Stimulated activated CD4-positive, alpha-beta T cell treated with anti-CD3 and anti-CD28 coated beads, Interleukin-15, amount 100 ng/mL, for 24 hours (primary cell): ENCODE measurements at regions not wholly inside any gene's neighbourhood (a gene's known extent, or its start where the extent isn't known, plus 50 kb on each side); places are given as distances from the start of the nearest gene placed in this dataset.
A peak's percentile ranks its signal among the peaks of the same experiment; 100 is the strongest.

Source experiments
- DNase-seq: peaks from one replicate; pipeline ENCODE4 v3.0.0-alpha.2; 2020

DNA sequence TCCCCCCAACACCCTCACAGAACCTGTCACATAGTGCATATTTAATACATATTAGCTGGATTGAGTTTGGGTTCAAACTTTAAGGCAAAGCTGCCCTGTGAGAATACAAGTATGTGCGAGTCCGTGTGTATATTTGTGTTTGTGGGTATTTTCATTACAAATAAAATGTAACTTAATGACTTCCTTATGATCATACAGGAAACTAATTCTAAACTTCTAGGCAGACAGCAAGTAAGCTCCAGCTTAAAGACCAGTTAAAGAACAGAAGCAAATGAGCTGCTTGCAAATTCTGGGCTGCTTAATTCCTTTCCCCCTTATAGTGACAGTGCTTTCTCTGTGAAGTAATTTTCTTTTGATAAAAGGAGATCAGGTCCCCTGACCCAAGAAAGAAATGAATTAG, 437.6 kb downstream of the TTLL7 start:
- no peak for DNase-seq

DNA sequence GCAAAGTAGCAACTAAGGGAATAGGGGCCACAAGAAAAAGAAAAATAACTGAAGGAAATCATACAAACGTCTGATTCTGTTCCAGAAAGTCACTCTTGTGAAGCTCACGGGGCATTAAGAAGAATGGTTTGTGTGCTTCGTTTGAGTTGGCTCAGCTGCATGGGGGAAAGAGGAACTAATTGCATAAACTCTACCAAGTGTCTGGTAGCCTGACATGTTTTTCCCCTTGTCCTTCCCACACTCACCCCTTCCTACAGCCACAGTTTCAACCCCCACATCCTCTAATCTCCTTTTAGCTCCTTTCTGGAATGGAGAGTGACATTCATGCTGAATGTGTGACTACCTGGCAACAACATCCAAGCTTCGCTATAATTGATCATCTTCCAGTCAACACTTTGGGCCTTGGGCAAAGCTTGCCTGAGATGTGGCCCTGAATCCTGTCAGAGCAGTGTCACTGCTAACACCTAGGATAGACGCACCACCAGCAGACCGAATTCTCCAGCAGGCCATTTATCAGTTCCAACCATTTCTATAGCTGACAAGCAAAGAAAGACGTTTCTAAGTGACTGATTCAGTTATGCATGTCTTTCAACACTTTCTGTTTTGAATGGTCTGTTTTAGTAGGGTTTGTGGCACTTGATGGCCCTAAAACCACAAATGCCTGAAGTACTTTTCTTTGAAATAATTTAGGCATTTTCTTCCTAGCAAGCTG, 439.6 kb downstream of the TTLL7 start:
- no peak for DNase-seq

DNA sequence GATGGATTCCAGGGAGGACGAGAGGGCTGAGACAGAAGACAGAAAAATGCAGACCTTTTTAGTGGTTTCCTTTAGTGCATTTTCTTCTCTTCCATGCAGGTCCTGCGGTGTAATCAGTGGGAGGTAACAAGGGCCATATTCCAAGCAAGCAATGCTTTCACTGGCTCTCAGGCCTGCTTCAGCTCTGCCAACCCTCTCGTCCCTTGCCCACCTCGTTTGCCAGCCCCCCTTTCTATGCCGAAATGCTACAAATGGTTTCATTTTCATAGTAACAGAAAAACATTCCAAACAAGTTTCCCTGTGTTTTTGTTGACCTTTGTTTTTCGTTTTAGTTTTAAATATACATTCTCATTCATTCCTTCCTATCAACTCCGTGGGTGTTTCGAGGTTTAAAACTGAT, 443.1 kb downstream of the TTLL7 start:
- no peak for DNase-seq

DNA sequence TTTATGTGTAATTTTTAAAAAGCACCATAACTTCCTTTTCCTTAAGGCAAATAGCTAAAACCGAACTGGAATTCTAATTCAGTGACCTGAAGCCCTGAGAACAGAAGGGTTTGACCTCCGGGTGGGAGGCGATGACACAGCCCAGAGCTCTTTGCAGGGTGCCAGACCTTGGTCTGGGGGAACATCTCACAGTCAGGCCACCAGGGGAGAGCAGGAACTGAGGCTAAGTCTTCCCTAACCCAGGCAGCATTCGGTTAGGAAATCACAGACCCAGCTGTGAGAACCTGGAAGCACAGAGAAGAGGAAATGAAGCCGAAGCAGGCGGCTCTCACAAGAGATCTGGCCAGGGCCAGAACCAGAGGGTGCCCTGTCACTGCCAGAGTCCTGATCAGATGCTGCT, 444.8 kb downstream of the TTLL7 start:
- no peak for DNase-seq

DNA sequence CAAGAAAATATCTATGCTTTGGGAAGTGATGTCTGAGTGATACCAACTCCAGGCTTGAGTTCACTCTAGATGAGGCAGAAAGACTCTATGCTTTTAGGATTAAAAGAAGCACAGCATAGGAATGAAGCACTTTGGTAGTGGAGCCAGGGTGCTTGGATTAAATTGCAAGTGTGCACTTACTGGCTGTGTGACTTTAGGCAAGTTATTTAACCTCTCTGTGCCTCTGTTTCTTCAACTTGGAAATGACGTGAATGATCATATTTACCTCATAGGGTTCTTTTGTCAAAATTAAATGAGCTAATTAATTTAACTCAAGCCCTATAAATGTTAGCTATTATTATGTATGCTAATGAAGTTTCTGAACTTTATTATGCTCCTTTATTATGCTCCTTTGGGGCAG, 446.1 kb downstream of the TTLL7 start:
- no peak for DNase-seq

DNA sequence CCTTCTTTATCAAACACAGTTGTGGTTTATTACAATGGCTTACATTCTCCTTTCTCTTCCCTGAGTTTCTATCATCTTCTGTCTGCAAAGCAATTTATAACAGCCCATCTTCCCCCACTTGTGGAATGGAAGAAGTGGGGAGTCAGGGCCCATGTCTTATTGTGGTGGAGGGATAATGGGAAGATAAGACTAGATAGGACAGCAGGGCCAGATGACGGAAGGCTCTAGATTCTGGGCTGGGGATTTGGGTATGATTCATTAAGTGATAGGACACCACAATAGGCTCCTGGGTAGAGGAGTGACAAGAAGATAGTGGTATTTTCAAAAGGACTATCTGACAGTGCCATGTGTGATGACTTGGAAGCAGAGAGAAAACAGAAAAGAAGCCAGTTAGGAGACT, 450.6 kb downstream of the TTLL7 start:
- DNase-seq = no peak

DNA sequence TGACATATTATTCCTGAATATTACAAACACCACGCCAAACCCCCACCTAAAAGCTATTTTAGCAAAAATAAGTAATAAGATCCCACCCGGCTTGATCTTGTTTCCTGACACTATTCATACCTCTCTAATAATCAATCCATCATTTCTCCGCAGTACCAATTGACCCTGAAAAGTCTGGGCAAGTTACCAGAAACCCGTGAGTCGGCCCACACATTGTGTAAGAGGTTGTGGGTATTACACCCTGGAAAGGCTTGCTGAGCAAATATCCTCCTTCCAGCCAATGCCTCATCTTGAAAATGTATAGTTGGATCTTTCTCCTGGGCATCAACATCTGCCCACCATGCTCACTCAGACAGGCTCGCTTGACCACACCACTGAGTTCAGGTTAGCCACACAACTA, 451.0 kb downstream of the TTLL7 start:
- DNase-seq = no peak

DNA sequence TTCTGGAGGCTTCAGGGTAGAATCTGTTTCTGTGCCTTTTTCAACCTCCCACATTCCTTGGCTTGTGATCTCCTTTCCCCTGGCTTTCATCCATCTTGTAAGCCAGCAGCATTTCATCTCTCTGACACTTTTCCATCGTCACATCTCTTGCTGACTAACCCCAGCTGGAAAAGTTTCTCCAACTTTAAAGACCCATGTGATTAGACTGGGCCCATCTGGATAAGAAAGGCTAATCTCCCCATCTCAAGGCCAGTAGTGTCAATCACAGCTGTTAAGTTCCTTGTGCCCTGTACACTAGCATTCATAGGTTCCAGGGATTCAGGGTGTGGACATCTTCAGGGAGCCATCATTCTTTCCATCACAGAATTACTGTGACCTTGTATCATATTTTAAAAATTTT, 452.1 kb downstream of the TTLL7 start:
- DNase-seq = no peak

DNA sequence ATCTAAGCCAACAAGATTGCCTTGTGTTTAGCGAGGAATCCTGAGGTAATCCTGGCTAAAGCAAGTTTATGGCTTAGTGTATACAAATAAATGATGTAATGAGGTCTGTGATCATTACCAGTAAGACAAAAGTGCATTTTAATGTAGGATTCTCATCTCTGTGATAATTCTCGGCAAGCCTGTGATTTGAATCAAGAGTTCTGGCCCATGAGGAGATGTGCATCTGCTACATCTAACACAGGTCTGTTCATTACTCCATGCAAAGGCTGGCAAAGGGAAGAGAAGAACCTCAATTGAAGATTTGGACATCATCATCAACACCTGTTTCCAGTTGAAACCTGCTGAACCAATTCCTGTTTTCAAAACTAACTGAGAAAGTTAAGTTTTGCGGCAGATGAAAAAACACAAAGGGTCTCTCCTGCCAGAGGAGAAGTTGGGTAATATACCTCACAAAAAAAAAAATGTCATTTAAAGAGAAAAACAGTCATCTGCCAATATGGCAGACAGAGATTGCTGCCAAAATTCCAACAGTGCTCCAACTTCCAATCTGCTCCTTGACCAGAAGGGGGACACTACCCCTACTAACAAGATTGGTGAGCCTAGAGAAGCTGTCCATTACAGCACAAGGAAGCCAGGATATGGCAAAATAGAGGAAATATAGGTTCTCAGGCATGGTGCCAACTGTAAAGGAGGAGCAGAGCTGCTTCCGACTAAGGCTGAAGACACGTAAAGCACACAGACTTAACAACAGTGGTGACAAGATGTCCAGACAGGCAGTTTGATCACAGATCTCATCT, 453.7 kb downstream of the TTLL7 start:
- DNase-seq = no peak

DNA sequence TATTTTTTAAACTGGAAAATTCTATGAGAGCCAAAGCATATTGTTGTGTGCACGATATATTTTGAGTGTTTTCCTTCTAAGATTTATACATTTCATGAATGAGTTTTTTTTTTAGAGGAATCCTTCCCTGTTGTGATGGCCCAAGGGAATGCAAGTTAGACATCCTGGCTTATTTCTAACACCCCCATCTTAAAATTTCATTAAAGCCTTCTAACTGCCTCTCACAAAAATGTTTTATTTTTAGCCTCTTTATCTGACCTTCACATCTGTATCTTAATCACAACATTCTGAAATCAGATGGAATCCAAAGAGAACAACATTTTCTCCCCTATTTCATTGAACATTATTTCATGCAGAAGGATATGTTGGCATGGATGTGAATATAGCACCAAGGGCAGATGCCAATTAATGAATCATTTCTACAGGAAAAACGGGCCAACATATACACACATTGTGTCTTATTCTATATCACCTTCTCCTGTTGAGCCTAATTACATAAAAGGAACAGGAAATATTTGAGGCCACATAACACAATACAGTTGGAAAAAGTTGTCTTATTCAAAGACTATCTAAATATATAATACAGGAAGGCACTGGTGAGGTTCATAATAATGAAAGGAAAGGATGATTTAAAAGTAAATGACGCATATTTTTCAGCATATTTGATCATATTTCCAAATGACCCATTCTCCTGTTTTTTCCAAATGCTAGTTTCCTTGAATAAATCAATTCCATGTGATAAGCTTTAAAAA, 455.5 kb downstream of the TTLL7 start:
- DNase-seq = no peak

DNA sequence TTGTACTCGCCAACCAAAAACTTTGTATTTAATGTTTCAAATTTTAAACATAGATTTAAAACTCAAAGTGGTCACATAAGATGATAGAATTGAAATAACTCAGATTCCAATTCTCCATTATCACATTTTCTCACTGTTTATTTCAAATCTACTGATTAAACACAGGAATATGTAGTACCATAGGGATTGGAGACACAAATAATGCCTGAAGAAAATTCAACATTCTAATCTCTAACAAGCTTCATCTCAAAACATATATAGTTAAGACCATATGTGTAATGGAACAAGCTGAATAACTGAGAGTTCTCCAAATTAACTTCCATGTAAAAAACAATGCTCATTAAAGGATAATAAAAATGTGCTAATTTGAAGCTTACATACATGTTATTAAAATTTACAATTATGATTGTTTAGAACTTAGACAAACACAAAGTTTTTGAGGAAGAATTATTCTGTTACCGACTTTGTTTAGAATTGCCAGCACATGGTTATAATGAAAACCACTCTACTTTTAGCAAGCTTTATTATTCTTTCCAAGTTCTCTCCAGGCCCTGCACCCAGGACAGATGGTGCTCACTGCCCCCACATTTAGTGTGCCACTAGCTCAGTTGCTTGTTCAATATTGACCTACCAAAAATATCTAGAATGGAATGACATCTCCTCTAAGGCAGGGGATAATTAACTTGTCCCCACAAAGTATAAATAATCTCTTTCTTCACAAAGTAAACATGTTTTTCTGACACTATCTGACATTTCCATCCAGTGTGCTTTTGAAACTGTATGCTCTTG, 467.2 kb downstream of the TTLL7 start:
- no peak for DNase-seq

DNA sequence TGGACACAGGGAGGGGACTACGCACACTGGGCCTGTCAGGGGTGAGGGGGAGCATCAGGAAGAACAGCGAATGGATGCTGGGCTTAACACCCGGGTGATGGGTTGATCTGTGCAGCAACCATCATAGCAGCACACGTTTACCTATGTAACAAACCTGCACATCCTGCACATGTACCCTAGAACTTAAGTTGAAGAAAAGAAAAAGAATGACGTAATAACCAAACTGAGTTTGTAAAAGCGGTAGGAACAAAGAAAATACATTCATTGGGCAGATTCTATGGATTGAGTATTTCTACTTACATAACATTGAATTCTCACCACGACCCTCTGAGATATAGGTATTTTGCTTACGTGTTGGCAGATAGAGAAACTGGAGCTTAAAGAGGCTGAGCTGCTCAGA, 468.4 kb downstream of the TTLL7 start:
- DNase-seq = no peak

DNA sequence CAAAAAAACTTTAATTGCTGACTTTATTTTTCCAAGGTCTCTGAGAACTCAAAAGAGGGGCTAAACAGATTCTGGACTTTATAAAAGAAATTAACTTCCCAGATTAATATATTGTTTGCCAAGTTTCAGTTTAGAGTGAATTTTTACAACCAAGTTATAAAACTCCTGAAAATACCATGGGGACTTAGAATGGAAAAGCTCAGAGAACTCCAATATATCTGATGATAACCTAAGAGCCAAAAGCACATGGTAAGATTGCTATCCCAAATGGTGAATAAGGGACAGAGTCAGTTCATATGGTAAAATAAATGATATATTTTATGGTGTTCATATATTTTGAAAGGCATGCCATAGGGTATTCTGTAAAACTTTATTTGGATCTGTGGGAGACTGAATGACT, 470.9 kb downstream of the TTLL7 start:
- no peak for DNase-seq

DNA sequence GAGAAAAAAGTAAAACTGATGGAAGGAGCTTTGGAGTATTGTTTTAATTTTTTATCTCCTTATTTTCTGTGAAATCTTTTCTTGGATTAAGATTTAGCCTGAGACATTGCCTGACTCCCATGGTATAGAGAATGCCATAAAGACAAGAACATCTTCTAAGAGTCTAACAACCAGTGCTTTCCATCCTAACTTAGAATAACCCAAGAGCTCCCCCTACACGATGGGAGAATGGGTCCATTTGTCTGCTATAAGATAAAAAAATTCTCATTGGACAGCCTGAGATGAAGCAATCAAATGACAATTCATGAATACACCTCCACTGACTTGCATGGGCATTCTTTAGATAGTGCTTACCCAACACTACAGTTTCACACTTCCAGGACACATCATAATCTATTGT, 478.1 kb downstream of the TTLL7 start:
- DNase-seq = no peak

DNA sequence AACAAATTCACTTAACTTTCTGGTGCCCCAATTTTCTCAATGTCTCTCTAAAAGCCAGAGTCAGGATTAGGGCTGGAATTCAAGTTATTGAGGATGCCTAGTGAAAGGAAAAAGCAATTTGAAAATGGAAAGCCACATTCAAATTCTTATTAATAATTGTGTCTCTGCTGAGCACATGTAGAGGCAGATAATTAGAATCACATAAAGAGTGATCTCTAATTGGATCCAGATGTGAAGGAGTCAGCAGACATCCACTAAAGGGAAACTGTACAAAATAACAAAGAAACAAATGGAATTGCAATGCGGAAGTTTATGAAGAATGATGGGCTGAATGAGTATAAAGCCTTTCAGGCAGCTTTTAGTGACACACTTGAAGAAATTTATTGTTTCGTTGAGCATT, 482.6 kb downstream of the TTLL7 start:
- DNase-seq = no peak

DNA sequence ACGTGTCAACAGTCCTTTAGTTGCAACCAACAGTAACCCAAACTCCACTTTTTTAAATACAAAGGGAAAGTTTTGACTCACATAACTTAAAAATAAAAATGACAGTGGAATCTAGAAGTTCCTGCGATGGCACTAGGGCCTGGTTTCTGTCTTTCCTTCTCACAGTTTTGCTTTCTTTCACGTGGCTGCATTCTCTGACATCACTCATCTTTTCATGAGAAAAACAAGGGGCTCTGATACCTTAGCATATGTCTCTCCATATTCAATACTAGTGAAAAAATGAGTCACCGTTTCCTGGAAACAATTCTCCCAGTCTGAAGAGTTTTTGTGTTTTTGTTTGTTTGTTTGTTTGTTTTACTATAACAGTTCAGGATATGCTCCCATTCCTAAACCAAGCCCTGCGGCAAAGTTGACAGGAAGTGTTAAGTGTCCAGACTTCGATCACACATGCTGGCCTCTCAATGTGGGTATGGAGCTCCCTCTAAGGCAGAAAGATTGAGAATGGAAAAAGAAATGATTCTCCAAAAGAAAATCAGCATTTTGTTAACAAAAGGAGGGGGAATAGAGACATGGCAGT, 483.3 kb downstream of the TTLL7 start:
- DNase-seq = peak; percentile 6

DNA sequence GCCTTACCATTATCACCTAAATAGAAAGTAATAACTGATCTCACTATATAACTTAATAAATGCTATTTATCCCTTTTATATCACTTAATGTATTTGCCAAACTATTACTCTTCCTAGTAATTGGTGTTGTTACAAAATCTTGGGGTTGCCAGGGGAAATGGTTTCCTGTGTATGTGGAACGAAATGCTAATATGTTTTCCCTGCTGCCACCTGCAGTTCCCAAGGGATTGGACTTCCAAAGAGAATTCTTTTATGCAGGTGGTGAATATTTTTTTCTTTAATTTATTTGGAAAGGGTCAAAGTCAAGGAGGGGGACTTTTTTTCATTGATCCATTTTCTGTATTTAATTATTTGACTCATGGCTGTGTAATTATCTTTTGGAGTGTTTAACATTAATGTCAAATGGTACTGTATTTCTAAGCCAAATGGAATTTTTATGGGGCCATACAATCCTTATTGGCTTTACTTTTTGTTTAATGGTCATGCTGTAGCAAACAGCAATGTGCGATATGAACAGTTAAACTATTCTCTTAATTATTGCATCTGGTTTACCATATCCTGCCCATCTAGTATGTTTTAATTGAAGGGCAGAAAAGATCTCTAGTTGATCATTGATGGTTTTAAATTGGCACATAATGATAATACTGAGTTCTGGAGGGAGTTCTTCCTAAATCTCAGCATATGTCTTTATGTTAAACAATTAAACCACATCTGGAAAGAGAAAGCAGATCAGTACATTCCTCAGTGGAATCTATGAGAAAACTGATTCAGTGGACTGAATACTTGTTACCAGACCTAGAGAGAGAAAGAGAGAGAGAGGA, 486.3 kb downstream of the TTLL7 start:
- no peak for DNase-seq

DNA sequence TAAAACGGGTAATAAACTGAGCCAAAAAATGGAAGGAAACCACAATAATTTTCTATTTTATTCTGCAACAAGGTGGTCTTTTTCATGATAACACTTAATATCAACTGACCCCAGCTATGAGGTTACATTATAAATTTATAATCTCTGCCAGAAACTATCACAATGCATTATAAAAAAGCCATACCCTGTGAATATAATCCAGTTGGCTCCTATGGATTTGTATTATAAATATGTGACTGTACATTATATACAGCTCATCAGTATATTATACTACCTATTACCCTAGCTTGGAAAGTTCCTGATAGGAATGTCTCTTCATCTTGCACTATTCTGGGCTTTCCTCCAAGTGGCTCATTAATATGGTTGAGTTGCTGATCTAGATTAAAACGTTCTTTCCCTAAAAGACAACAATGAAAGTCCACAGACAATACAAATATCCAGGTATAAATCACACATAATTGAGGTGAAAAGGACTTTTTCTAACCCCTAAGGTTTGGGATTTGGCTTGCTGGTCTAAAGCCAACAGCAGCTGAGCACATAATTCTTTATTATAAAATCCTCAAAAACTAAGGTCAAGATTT, 487.7 kb downstream of the TTLL7 start:
- DNase-seq = no peak

DNA sequence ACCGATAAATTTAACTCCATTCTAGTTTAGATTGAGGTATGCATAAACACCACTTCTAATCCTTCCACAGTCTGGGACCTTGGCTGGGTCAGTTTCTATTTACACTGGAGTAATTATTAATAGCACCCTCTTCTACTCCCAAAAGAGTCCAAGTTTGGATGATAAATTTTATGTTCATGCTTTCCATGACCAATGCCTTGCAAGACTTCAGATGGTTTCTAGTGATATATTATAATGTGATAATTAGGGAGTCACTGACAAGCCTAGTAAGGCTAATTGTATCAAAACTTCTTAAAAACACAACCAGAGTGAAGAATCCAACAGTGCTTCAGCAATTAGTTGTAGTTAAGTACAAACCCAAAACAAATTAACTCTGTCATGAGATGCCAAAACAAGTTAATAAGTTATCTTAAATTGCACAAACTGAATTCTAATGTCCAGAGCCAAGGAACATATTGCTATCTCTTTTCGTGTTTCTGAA, 489.6 kb downstream of the TTLL7 start:
- no peak for DNase-seq

DNA sequence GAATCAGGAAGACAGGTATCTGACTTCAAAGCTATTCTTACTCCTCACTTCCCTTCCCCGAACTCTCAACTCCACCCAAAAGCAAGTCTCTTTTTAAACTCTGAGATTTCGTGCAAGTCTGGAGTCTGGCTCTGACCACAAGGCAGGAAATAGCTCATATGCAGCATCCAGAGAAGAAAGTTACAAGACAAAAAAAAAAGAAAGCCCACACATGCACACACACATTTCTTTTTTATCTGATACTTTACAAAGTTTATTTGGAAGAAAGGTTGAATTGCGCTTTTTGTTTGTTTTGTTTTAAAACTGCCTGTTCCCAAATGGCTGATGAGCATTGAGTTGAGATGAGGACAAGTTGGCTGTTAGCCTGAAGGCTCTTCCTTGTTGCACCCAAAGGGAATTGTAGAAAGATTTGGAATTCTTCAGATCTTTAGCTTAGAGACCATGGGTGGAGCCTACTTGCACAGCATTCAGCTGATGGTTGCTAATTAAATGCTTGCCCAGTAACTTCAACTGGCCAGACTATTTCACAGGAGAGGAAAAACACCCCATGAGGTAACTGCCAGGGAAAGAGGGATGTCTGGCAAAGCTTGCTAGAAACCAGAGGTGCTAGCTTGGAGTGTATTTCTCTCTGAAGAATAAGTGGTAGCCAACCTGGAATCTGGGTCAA, 490.3 kb downstream of the TTLL7 start:
- DNase-seq = peak; percentile 39

DNA sequence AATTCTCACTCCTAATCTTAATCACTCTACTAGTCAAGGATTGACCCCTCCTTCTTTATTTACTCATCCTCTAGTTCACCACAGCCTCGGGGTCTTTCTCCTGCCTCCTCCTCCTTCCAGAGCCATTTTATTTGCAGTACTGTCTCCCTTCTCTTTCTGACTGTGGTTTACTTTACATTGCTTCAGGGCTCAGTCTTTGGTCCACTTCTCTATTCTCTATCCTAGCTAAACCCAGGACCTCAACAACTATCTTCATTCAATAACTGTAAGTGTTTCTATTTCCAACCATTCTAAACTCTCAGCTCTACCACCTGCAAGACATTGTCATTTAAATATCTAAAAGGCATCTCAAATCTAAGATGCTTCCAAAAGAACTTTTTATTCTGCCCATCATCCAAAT, 493.8 kb downstream of the TTLL7 start:
- no peak for DNase-seq
